Hepatocyte (in vitro differentiated cells): ENCODE measurements at regions not wholly inside any gene's neighbourhood (a gene's known extent, or its start where the extent isn't known, plus 50 kb on each side); places are given as distances from the start of the nearest gene placed in this dataset.

ENCODE experiments used
- DNase-seq: peaks from one replicate; pipeline ENCODE4 v3.0.0-alpha.2; 2016; ENCODE audit warnings: low spot score
- H2AFZ ChIP-seq: fragments of 200-600 bp; sonication (generic); 2 replicates; pipeline ENCODE4 v1.6.0; 2016; ENCODE audit warnings: antibody characterized with exemption, mild to moderate bottlenecking
- H3K27ac ChIP-seq: fragments of 200-600 bp; sonication (generic); 2 replicates; pipeline ENCODE4 v1.5.1; 2016; ENCODE audit warnings: mild to moderate bottlenecking
- H3K27me3 ChIP-seq: fragments of 200-600 bp; sonication (generic); 2 replicates; pipeline ENCODE4 v1.6.1; 2016
- H3K36me3 ChIP-seq: fragments of 200-600 bp; sonication (generic); replicated peaks from 2 replicates; pipeline ENCODE4 v1.5.1; 2016; ENCODE audit warnings: low read depth; ENCODE audit not compliant: insufficient read depth
- H3K4me1 ChIP-seq: fragments of 200-600 bp; sonication (generic); 2 replicates; pipeline ENCODE4 v1.5.1; 2016; ENCODE audit warnings: mild to moderate bottlenecking, moderate library complexity; ENCODE audit not compliant: insufficient read depth
- H3K4me2 ChIP-seq: fragments of 200-600 bp; sonication (generic); 2 replicates; pipeline ENCODE4 v1.6.0; 2016
- H3K4me3 ChIP-seq: fragments of 200-600 bp; sonication (generic); 2 replicates; pipeline ENCODE4 v1.5.1; 2016; ENCODE audit warnings: mild to moderate bottlenecking
- H3K79me2 ChIP-seq: fragments of 200-600 bp; sonication (generic); 2 replicates; pipeline ENCODE4 v1.6.0; 2017; ENCODE audit warnings: mild to moderate bottlenecking
- H3K9me2 ChIP-seq: fragments of 200-600 bp; sonication (generic); replicated peaks from 2 replicates; pipeline ENCODE4 v1.6.0; 2017; ENCODE audit warnings: mild to moderate bottlenecking; ENCODE audit not compliant: insufficient read depth
- H3K9me3 ChIP-seq: fragments of 200-600 bp; sonication (generic); 2 replicates; pipeline ENCODE4 v1.5.1; 2016; ENCODE audit warnings: low read depth, mild to moderate bottlenecking
- H4K20me1 ChIP-seq: fragments of 200-600 bp; sonication (generic); 2 replicates; pipeline ENCODE4 v1.6.0; 2016; ENCODE audit warnings: mild to moderate bottlenecking; ENCODE audit not compliant: insufficient read depth, poor library complexity, severe bottlenecking
- EZH2 ChIP-seq: fragments of 200-600 bp; sonication (generic); IDR thresholded peaks from 2 replicates; pipeline ENCODE4 v1.6.1; 2016; ENCODE audit warnings: antibody characterized with exemption, mild to moderate bottlenecking, borderline replicate concordance
- EZH2phosphoT487 ChIP-seq: fragments of 200-600 bp; sonication (generic); IDR thresholded peaks from one replicate; pipeline ENCODE4 v1.6.1; 2018; ENCODE audit warnings: antibody characterized with exemption, mild to moderate bottlenecking, low read depth, moderate library complexity; ENCODE audit not compliant: unreplicated experiment, severe bottlenecking
- WGBS: methylation state at CpG from one replicate; pipeline ENCODE4 v1.1.6; 2016; ENCODE audit warnings: low lambda C conversion rate; ENCODE audit errors: missing lambda C conversion rate; 5-methylcytosine and 5-hydroxymethylcytosine counted together
- TF ChIP-seq, protein P1 (sequence below): fragments of 200-600 bp; sonication (generic); IDR thresholded peaks from 2 replicates; pipeline ENCODE4 v1.5.1; 2016; ENCODE audit warnings: antibody characterized with exemption, mild to moderate bottlenecking; ENCODE audit not compliant: poor library complexity

GRCh38 chr6:138643210-138643609 lies 130.4 kb upstream of the CCDC28A start:
- WGBS = 85% methylated on average over 2 of the region's 2 CpGs
- Histone ChIP-seq H3K9me3 (no peaks in the 10 kb centered on the region), H3K79me2 (no peaks in the 10 kb centered on the region), H2AFZ (no peak overlapping the region), H3K36me3 (no peaks in the 10 kb centered on the region), H3K27me3 (no peaks in the 10 kb centered on the region), H3K4me3 (no peak overlapping the region), H3K4me1 (no peaks in the 10 kb centered on the region), H3K4me2 (no peak overlapping the region), H4K20me1 (no peaks in the 10 kb centered on the region), H3K9me2 (no peaks in the 10 kb centered on the region), H3K27ac (no peak overlapping the region)
- DNase-seq = no peak
- TF ChIP-seq EZH2 = no peak
- TF ChIP-seq, protein P1, sequence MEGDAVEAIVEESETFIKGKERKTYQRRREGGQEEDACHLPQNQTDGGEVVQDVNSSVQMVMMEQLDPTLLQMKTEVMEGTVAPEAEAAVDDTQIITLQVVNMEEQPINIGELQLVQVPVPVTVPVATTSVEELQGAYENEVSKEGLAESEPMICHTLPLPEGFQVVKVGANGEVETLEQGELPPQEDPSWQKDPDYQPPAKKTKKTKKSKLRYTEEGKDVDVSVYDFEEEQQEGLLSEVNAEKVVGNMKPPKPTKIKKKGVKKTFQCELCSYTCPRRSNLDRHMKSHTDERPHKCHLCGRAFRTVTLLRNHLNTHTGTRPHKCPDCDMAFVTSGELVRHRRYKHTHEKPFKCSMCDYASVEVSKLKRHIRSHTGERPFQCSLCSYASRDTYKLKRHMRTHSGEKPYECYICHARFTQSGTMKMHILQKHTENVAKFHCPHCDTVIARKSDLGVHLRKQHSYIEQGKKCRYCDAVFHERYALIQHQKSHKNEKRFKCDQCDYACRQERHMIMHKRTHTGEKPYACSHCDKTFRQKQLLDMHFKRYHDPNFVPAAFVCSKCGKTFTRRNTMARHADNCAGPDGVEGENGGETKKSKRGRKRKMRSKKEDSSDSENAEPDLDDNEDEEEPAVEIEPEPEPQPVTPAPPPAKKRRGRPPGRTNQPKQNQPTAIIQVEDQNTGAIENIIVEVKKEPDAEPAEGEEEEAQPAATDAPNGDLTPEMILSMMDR = no peak
- TF ChIP-seq EZH2phosphoT487 = no peak

- TF ChIP-seq, protein P1 = no peak
- TF ChIP-seq EZH2phosphoT487 (no peak), EZH2 (no peak)
- Histone ChIP-seq H3K4me1 (no peaks in the 10 kb centered on the region), H3K4me2 (no peak overlapping the region), H3K9me2 (no peaks in the 10 kb centered on the region), H3K79me2 (no peaks in the 10 kb centered on the region), H2AFZ (no peak overlapping the region), H3K27ac (no peak overlapping the region), H4K20me1 (no peaks in the 10 kb centered on the region), H3K4me3 (no peak overlapping the region), H3K36me3 (no peaks in the 10 kb centered on the region), H3K9me3 (no peaks in the 10 kb centered on the region), H3K27me3 (no peaks in the 10 kb centered on the region)
- no peak for DNase-seq
- WGBS = 69% methylated on average over 3 of the region's 3 CpGs
Observed at GRCh38 chr6:138645976-138646640, 127.5 kb upstream of the CCDC28A start.

GRCh38 chr6:138647006-138647405 lies 126.6 kb upstream of the CCDC28A start:
- DNase-seq = no peak
- Histone ChIP-seq H2AFZ (no peak overlapping the region), H3K4me3 (no peak overlapping the region), H4K20me1 (no peaks in the 10 kb centered on the region), H3K4me2 (peak overlapping the region; percentile 10), H3K9me2 (no peaks in the 10 kb centered on the region), H3K27me3 (no peaks in the 10 kb centered on the region), H3K4me1 (no peaks in the 10 kb centered on the region), H3K9me3 (no peaks in the 10 kb centered on the region), H3K27ac (no peak overlapping the region), H3K36me3 (no peaks in the 10 kb centered on the region), H3K79me2 (no peaks in the 10 kb centered on the region)
- WGBS = 74% methylated on average over 6 of the region's 6 CpGs
- TF ChIP-seq EZH2 (no peak), EZH2phosphoT487 (no peak)
- TF ChIP-seq, protein P1 = no peak
